ENCODE measurements at regions not wholly inside any gene's neighbourhood (a gene's known extent, or its start where the extent isn't known, plus 50 kb on each side); places are given as distances from the start of the nearest gene placed in this dataset.

GRCh38 chr10:105879401-105879800 is 1238.3 kb downstream of the SORCS3 start:
- H3K9me3 ChIP-seq (ENCODE audit: control insufficient read depth, low read depth, low read length), result no peaks in the 10 kb centered on the region
- H3K27ac ChIP-seq (ENCODE audit: control insufficient read depth, insufficient read depth, low read length), result no peak overlapping the region
- FAIRE-seq (no peak), DNase-seq (ENCODE audit: low read depth, low spot score) (no peak)
- no peaks in the 10 kb centered on the region for H3K4me1 ChIP-seq (ENCODE audit: control insufficient read depth, extremely low read depth, insufficient read depth, low read length)
- H3K79me2 ChIP-seq (ENCODE audit: control insufficient read depth, insufficient read depth, low read length), result no peaks in the 10 kb centered on the region
- H3K4me2 ChIP-seq (ENCODE audit: control insufficient read depth, extremely low read depth, insufficient read depth, low read depth, low read length), result no peak overlapping the region
- no peak for TF ChIP-seq EZH2 (IDR thresholded peaks at IDR 0.05; ENCODE audit: low read length)
- no peak for TF ChIP-seq CTCF (optimal IDR thresholded peaks at IDR 0.05 in 1 of 3, IDR thresholded peaks at IDR 0.05 in 1 of 3, conservative IDR thresholded peaks at IDR 0.05 in 1 of 3; ENCODE audit: extremely low read depth in 1 of 3, insufficient read depth in 2 of 3, low read length in 3 of 3)
- no peak overlapping the region for H3K4me3 ChIP-seq (ENCODE audit: control insufficient read depth in 2 of 3, extremely low read depth in 1 of 3, insufficient read depth in 2 of 3, low read depth in 1 of 3, low read length in 3 of 3)
- no peak overlapping the region for H3K9ac ChIP-seq (ENCODE audit: control insufficient read depth, extremely low read depth, insufficient read depth, low read length)
- H3K27me3 ChIP-seq (ENCODE audit: control insufficient read depth, extremely low read depth, insufficient read depth, low read length), result no peaks in the 10 kb centered on the region
- H3K9me1 ChIP-seq (ENCODE audit: control insufficient read depth, extremely low read depth, insufficient read depth, low read length), result no peaks in the 10 kb centered on the region
- dilution Hi-C loops (cut with MboI; ENCODE audit: extremely low pct_ligation_motif_present, low sequenced_read_pairs), result no loop called here
- no peaks in the 10 kb centered on the region for H3K36me3 ChIP-seq (ENCODE audit: control insufficient read depth in 2 of 2, extremely low read depth in 1 of 2, insufficient read depth in 2 of 2, low read length in 2 of 2)
- no peak overlapping the region for H2AFZ ChIP-seq (ENCODE audit: control insufficient read depth, low read length)
- H4K20me1 ChIP-seq (ENCODE audit: control insufficient read depth, extremely low read depth, insufficient read depth, low read length), result no peaks in the 10 kb centered on the region

GRCh38 chr10:105875050-105875449 is 1234.0 kb downstream of the SORCS3 start:
- TF ChIP-seq EZH2 (IDR thresholded peaks at IDR 0.05; ENCODE audit: low read length) (no peak), CTCF (optimal IDR thresholded peaks at IDR 0.05 in 1 of 3, IDR thresholded peaks at IDR 0.05 in 1 of 3, conservative IDR thresholded peaks at IDR 0.05 in 1 of 3; ENCODE audit: extremely low read depth in 1 of 3, insufficient read depth in 2 of 3, low read length in 3 of 3) (no peak)
- Histone ChIP-seq H3K79me2 (ENCODE audit: control insufficient read depth, insufficient read depth, low read length) (no peaks in the 10 kb centered on the region), H3K27me3 (ENCODE audit: control insufficient read depth, extremely low read depth, insufficient read depth, low read length) (no peaks in the 10 kb centered on the region), H3K9me1 (ENCODE audit: control insufficient read depth, extremely low read depth, insufficient read depth, low read length) (no peaks in the 10 kb centered on the region), H3K36me3 (ENCODE audit: control insufficient read depth in 2 of 2, extremely low read depth in 1 of 2, insufficient read depth in 2 of 2, low read length in 2 of 2) (no peaks in the 10 kb centered on the region), H3K4me2 (ENCODE audit: control insufficient read depth, extremely low read depth, insufficient read depth, low read depth, low read length) (no peak overlapping the region), H3K4me3 (ENCODE audit: control insufficient read depth in 2 of 3, extremely low read depth in 1 of 3, insufficient read depth in 2 of 3, low read depth in 1 of 3, low read length in 3 of 3) (no peak overlapping the region), H3K9ac (ENCODE audit: control insufficient read depth, extremely low read depth, insufficient read depth, low read length) (no peak overlapping the region), H4K20me1 (ENCODE audit: control insufficient read depth, extremely low read depth, insufficient read depth, low read length) (no peaks in the 10 kb centered on the region), H3K27ac (ENCODE audit: control insufficient read depth, insufficient read depth, low read length) (no peak overlapping the region), H3K4me1 (ENCODE audit: control insufficient read depth, extremely low read depth, insufficient read depth, low read length) (no peaks in the 10 kb centered on the region), H2AFZ (ENCODE audit: control insufficient read depth, low read length) (no peak overlapping the region), H3K9me3 (ENCODE audit: control insufficient read depth, low read depth, low read length) (no peaks in the 10 kb centered on the region)
- dilution Hi-C loops (cut with MboI; ENCODE audit: extremely low pct_ligation_motif_present, low sequenced_read_pairs), result no loop called here
- no peak for FAIRE-seq
- no peak for DNase-seq (ENCODE audit: low read depth, low spot score)

Data from keratinocyte (primary cell).